C4-2B (cell line): ENCODE measurements at regions not wholly inside any gene's neighbourhood (a gene's known extent, or its start where the extent isn't known, plus 50 kb on each side); places are given as distances from the start of the nearest gene placed in this dataset.
"Not testable (repeated sequence)": the region's sequence is repeated elsewhere in the genome, so short reads cannot be mapped to it uniquely, and the experiment has no call there.

Experiments
- CTCF ChIP-seq: fragments of 450-650 bp; conservative IDR thresholded peaks from 2 replicates; pipeline ENCODE4 v1.5.1; 2017; ENCODE audit warnings: mild to moderate bottlenecking
- ZFX ChIP-seq: fragments of 450-650 bp; IDR thresholded peaks from 2 replicates; pipeline ENCODE4 v1.6.1; 2017

DNA sequence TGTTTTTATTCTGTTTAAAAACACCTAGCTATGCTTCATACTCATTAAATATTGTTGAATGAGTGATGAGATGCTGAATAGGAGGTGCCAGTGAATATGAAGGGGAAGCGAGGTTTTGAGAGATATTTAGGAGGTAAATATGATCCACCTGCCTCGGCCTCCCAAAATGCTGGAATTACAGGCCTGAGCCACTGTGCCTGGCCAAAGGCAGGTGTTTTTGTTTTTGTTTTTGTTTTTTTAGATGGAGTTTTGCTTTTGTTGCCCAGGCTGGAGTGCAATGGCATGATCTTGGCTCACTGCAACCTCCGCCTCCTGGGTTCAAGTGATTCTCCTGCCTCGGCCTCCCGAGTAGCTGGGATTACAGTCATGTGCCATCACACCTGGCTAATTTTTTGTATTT lies 75.3 kb upstream of the VKORC1L1 start:
- TF ChIP-seq CTCF, ZFX: not testable (repeated sequence)
